ENCODE measurements at regions not wholly inside any gene's neighbourhood (a gene's known extent, or its start where the extent isn't known, plus 50 kb on each side); places are given as distances from the start of the nearest gene placed in this dataset.

DNA sequence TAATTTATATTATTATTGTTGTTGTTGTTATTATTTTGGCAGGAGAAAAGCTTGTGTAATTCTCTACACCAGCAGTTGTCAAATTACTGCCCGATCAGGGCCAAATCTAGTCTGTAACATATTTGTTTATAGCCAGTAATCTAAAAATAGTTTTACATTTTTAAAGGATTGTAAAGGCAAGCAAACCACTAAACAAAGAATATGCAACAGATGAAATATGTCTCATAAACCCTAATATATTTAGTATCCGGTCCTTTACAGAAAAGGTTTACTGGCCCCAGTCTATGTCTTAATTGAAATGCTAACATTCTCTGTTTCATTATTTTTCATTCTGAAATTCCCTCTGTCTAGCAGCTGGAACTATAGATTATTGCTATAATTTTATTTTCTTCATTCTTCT lies 709.5 kb downstream of the KCNJ2 start:
- 32% methylated on average over 2 of the region's 2 CpGs for WGBS (ENCODE audit: missing lambda C conversion rate)
- ATAC-seq (no peak), DNase-seq (ENCODE audit: low read depth in 1 of 2, low spot score in 1 of 2) (no peak), FAIRE-seq (no peak)
- TF ChIP-seq ZSCAN20 (CRISPR knock-in tag; IDR thresholded peaks at IDR 0.05) = no peak
- POLR2A ChIA-PET = no interaction called here
- Histone ChIP-seq H3K9me3 (peaks cover 3% of the 10 kb centered on the region; the same call in 1 of the 3 replicates), H3K4me1 (no peaks in the 10 kb centered on the region), H3K4me3 (no peak overlapping the region), H3K27ac (no peak overlapping the region), H3K4me2 (no peak overlapping the region)
- CTCF ChIA-PET = no interaction called here

DNA sequence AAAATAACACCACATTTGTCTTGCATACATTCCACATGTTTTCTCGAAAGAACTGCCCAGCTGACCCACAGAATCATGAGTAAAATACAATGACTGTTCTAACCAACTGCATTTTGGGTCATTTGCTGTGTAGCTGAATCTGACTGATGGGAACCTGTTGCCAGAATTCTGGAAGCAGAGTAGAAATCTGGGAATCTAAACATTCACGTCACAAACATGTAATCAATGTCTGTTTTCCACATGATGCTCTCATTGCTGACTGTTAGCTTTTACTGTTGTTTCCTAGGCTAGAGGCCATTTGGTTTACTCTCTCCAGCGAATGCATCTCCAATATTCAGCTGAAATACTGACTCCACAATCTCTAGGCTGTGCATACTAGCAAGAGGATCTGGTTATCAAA lies 710.1 kb downstream of the KCNJ2 start:
- ChIA-PET CTCF (no interaction called here), POLR2A (no interaction called here)
- Histone ChIP-seq H3K4me2 (no peak overlapping the region), H3K27ac (no peak overlapping the region), H3K4me3 (no peak overlapping the region), H3K4me1 (no peaks in the 10 kb centered on the region), H3K9me3 (no peaks in the 10 kb centered on the region)
- 14% methylated on average over 3 of the region's 3 CpGs for WGBS (ENCODE audit: missing lambda C conversion rate)
- FAIRE-seq (no peak), DNase-seq (ENCODE audit: low read depth in 1 of 2, low spot score in 1 of 2) (no peak), ATAC-seq (no peak)
- TF ChIP-seq, protein P1, sequence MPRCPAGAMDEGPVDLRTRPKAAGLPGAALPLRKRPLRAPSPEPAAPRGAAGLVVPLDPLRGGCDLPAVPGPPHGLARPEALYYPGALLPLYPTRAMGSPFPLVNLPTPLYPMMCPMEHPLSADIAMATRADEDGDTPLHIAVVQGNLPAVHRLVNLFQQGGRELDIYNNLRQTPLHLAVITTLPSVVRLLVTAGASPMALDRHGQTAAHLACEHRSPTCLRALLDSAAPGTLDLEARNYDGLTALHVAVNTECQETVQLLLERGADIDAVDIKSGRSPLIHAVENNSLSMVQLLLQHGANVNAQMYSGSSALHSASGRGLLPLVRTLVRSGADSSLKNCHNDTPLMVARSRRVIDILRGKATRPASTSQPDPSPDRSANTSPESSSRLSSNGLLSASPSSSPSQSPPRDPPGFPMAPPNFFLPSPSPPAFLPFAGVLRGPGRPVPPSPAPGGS (IDR thresholded peaks at IDR 0.05) = no peak
- TF ChIP-seq GATA3 (IDR thresholded peaks at IDR 0.05; ENCODE audit: borderline replicate concordance) = no peak
- TF ChIP-seq RNF2 (IDR thresholded peaks at IDR 0.05; ENCODE audit: borderline replicate concordance, low read depth) = no peak
- TF ChIP-seq HOXB5 (CRISPR knock-in tag; IDR thresholded peaks at IDR 0.05) = no peak
- no peak for TF ChIP-seq EHF (CRISPR knock-in tag; IDR thresholded peaks at IDR 0.05)
- TF ChIP-seq ESRRA (IDR thresholded peaks at IDR 0.05; ENCODE audit: borderline replicate concordance, low read length) = no peak
- TF ChIP-seq, protein P2, sequence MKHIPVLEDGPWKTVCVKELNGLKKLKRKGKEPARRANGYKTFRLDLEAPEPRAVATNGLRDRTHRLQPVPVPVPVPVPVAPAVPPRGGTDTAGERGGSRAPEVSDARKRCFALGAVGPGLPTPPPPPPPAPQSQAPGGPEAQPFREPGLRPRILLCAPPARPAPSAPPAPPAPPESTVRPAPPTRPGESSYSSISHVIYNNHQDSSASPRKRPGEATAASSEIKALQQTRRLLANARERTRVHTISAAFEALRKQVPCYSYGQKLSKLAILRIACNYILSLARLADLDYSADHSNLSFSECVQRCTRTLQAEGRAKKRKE (CRISPR knock-in tag; IDR thresholded peaks at IDR 0.05; ENCODE audit: low read depth) = no peak
- no peak for TF ChIP-seq BHLHE40 (IDR thresholded peaks at IDR 0.05; ENCODE audit: low read depth, low read length)
- no peak for TF ChIP-seq TFCP2L1 (CRISPR knock-in tag; IDR thresholded peaks at IDR 0.05)
- no peak for TF ChIP-seq FOSL2 (IDR thresholded peaks at IDR 0.05)
- TF ChIP-seq FOSL2 (CRISPR knock-in tag; IDR thresholded peaks at IDR 0.05) = no peak
- no peak for TF ChIP-seq HEYL (CRISPR knock-in tag; IDR thresholded peaks at IDR 0.05)
- TF ChIP-seq POLR2AphosphoS2 (conservative IDR thresholded peaks at IDR 0.05; ENCODE audit: low read length) = no peak
- TF ChIP-seq RFX5 (IDR thresholded peaks at IDR 0.05) = no peak
- no peak for TF ChIP-seq HOXB13 (CRISPR knock-in tag; IDR thresholded peaks at IDR 0.05; ENCODE audit: low read depth)

DNA sequence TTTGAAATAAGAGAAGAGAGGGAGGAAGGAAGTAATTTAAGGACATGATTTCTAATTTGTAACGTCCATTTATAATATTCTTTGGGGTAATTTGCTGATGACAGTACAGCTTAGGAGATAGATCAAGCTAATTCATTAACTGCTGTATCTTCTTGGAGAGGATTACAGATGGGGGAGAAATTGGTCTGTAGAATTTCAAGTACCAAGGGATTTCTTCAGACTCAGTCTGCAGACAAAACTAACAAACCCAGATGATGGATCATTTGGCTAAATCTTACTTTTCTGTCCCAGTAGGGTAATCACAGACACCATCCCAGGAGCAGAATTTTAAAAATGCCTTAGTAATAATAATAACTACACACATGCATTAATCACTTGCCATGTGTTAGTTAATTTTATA lies 711.8 kb downstream of the KCNJ2 start:
- POLR2A ChIA-PET = no interaction called here

More for the DNA sequence above, 711.8 kb downstream of the KCNJ2 start:
- TF ChIP-seq, protein P1 (IDR thresholded peaks at IDR 0.05) = no peak
- no peak for TF ChIP-seq CBX8 (IDR thresholded peaks at IDR 0.05)
- TF ChIP-seq, protein P3, sequence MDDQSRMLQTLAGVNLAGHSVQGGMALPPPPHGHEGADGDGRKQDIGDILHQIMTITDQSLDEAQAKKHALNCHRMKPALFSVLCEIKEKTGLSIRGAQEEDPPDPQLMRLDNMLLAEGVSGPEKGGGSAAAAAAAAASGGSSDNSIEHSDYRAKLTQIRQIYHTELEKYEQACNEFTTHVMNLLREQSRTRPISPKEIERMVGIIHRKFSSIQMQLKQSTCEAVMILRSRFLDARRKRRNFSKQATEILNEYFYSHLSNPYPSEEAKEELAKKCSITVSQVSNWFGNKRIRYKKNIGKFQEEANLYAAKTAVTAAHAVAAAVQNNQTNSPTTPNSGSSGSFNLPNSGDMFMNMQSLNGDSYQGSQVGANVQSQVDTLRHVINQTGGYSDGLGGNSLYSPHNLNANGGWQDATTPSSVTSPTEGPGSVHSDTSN (IDR thresholded peaks at IDR 0.05) = no peak
- TF ChIP-seq, protein P4, sequence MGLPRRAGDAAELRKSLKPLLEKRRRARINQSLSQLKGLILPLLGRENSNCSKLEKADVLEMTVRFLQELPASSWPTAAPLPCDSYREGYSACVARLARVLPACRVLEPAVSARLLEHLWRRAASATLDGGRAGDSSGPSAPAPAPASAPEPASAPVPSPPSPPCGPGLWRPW (IDR thresholded peaks at IDR 0.05) = no peak
- Histone ChIP-seq H3K27ac (no peak overlapping the region), H3K4me1 (no peaks in the 10 kb centered on the region), H3K4me3 (no peak overlapping the region), H3K9me3 (no peaks in the 10 kb centered on the region), H3K4me2 (no peak overlapping the region)
- 2% methylated on average over 1 of the region's 1 CpG for WGBS (ENCODE audit: missing lambda C conversion rate)
- DNase-seq (ENCODE audit: low read depth in 1 of 2, low spot score in 1 of 2) = no peak
- CTCF ChIA-PET = no interaction called here
- no peak for FAIRE-seq
- no peak for ATAC-seq
